K562 (cell line): ENCODE measurements at regions not wholly inside any gene's neighbourhood (a gene's known extent, or its start where the extent isn't known, plus 50 kb on each side); places are given as distances from the start of the nearest gene placed in this dataset.

Source experiments
- PRDM10 ChIP-seq: fragments of 450-650 bp; IDR thresholded peaks from 2 replicates; pipeline ENCODE4 v1.6.1; 2018; ENCODE audit not compliant: partially characterized antibody
- SRSF3 ChIP-seq: fragments of 200-400 bp; formaldehyde crosslinking; IDR thresholded peaks from 2 replicates; pipeline ENCODE4 v1.6.1; 2016; ENCODE audit warnings: mild to moderate bottlenecking, low read length, moderate library complexity; ENCODE audit not compliant: insufficient read depth
- ZMIZ1 ChIP-seq, 2 experiments: fragments of 150-350 bp in 1 of 2; IDR thresholded peaks; 2 replicates each; pipeline ENCODE4 v1.6.1; 2012 to 2016; ENCODE audit warnings: low read depth in 2 of 2, low read length in 2 of 2, mild to moderate bottlenecking in 1 of 2, moderate library complexity in 1 of 2
- ZNF143 ChIP-seq: sonication (generic); formaldehyde crosslinking; IDR thresholded peaks from 2 replicates; pipeline ENCODE4 v1.9.0; 2022; ENCODE audit warnings: mild to moderate bottlenecking, missing genetic modification reagents

GRCh38 chr5:152170350-152170749, 234.7 kb downstream of the NMUR2 start (continued):
- TF ChIP-seq ZMIZ1 (IDR thresholded peaks at IDR 0.05; ENCODE audit: low read depth in 2 of 2, low read length in 2 of 2) (no peak), ZNF143 (CRISPR knock-in tag) (no peak), PRDM10 (no peak), SRSF3 (no peak)
